RCC 7860 (cell line): ENCODE measurements at regions not wholly inside any gene's neighbourhood (a gene's known extent, or its start where the extent isn't known, plus 50 kb on each side); places are given as distances from the start of the nearest gene placed in this dataset.
"Not testable (repeated sequence)": the region's sequence is repeated elsewhere in the genome, so short reads cannot be mapped to it uniquely, and the experiment has no call there.

Experiments used
- DNase-seq: peaks from one replicate; pipeline ENCODE4 v3.0.0-alpha.2; 2015; ENCODE audit warnings: low spot score
- FAIRE-seq: peaks from 2 replicates; lab custom pipeline; 2012; peaks lifted over from hg19 to GRCh38; lab: Jason Lieb, UNC

GRCh38 chr10:6929148-6929830 lies 349.2 kb upstream of the PRKCQ start:
- FAIRE-seq (no peak), DNase-seq (no peak)

- no peak for FAIRE-seq
- DNase-seq = no peak
Observed at GRCh38 chr10:6928586-6928985, 348.5 kb upstream of the PRKCQ start.

GRCh38 chr10:6926971-6927370 lies 346.9 kb upstream of the PRKCQ start:
- DNase-seq (no peak), FAIRE-seq (no peak)

- no peak for DNase-seq
- no peak for FAIRE-seq
Observed at GRCh38 chr10:6925146-6925545, 345.1 kb upstream of the PRKCQ start.

GRCh38 chr10:6924166-6924565 lies 344.1 kb upstream of the PRKCQ start:
- peak; percentile 6 for DNase-seq
- FAIRE-seq = no peak

GRCh38 chr10:6921026-6921425 lies 340.9 kb upstream of the PRKCQ start:
- DNase-seq, FAIRE-seq: not testable (repeated sequence)

- DNase-seq = no peak
- no peak for FAIRE-seq
Observed at GRCh38 chr10:6920072-6921019, 340.3 kb upstream of the PRKCQ start.

GRCh38 chr10:6919077-6919476 lies 339.0 kb upstream of the PRKCQ start:
- DNase-seq (no peak), FAIRE-seq (no peak)

GRCh38 chr10:6918305-6918704 lies 338.2 kb upstream of the PRKCQ start:
- FAIRE-seq (no peak), DNase-seq (no peak)

- no peak for DNase-seq
- FAIRE-seq = no peak
Observed at GRCh38 chr10:6917125-6917524, 337.0 kb upstream of the PRKCQ start.

GRCh38 chr10:6916601-6917000 lies 336.5 kb upstream of the PRKCQ start:
- DNase-seq (no peak), FAIRE-seq (no peak)

- no peak for FAIRE-seq
- no peak for DNase-seq
Observed at GRCh38 chr10:6915307-6915706, 335.2 kb upstream of the PRKCQ start.

GRCh38 chr10:6912929-6913328 lies 332.9 kb upstream of the PRKCQ start:
- no peak for FAIRE-seq
- no peak for DNase-seq

GRCh38 chr10:6912424-6912823 lies 332.3 kb upstream of the PRKCQ start:
- DNase-seq = no peak
- FAIRE-seq = no peak

GRCh38 chr10:6912021-6912420 lies 331.9 kb upstream of the PRKCQ start:
- DNase-seq (no peak), FAIRE-seq (no peak)

- FAIRE-seq (no peak), DNase-seq (no peak)
Observed at GRCh38 chr10:6909905-6910560, 330.0 kb upstream of the PRKCQ start.

- no peak for DNase-seq
- FAIRE-seq = no peak
Observed at GRCh38 chr10:6907877-6908530, 327.9 kb upstream of the PRKCQ start.

- FAIRE-seq = no peak
- DNase-seq = no peak
Observed at GRCh38 chr10:6894405-6894804, 314.3 kb upstream of the PRKCQ start.

GRCh38 chr10:6892864-6893263 lies 312.8 kb upstream of the PRKCQ start:
- FAIRE-seq = no peak
- DNase-seq = no peak

- DNase-seq (no peak), FAIRE-seq (no peak)
Observed at GRCh38 chr10:6891924-6892323, 311.8 kb upstream of the PRKCQ start.

- FAIRE-seq = no peak
- no peak for DNase-seq
Observed at GRCh38 chr10:6889718-6890117, 309.6 kb upstream of the PRKCQ start.
